Activated CD8-positive, alpha-beta memory T cell treated with anti-CD3 and anti-CD28 coated beads for 1 hour (primary cell): ENCODE measurements at regions not wholly inside any gene's neighbourhood (a gene's known extent, or its start where the extent isn't known, plus 50 kb on each side); places are given as distances from the start of the nearest gene placed in this dataset.
"Not testable (repeated sequence)": the region's sequence is repeated elsewhere in the genome, so short reads cannot be mapped to it uniquely, and the experiment has no call there.

Experiments
- DNase-seq, 2 donors: peaks; one replicate each; pipeline ENCODE4 v3.0.0-alpha.2; 2020; ENCODE audit warnings: low read depth in 1 of 2; ENCODE audit errors: extremely low read depth in 1 of 2

DNA sequence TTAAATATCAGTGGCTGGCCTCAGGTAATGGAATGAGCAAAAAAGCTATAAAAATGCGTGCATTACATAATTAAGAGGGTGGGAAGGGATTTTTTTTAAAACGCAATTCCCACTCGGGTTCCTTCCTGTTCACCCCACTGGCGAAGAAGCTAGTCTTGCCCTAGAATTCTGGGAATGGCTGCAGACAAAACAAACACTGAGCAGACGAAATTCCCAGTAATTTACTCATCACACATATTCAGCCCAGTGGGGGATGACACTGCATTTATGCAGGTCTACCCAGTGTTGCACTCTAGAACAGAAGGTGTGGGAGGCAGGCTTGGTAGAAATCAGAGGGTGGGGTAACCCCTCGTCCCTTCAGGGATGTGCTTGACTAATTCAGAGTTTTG is 2695.0 kb upstream of the DEFB115 start:
- DNase-seq, result no peak

DNA sequence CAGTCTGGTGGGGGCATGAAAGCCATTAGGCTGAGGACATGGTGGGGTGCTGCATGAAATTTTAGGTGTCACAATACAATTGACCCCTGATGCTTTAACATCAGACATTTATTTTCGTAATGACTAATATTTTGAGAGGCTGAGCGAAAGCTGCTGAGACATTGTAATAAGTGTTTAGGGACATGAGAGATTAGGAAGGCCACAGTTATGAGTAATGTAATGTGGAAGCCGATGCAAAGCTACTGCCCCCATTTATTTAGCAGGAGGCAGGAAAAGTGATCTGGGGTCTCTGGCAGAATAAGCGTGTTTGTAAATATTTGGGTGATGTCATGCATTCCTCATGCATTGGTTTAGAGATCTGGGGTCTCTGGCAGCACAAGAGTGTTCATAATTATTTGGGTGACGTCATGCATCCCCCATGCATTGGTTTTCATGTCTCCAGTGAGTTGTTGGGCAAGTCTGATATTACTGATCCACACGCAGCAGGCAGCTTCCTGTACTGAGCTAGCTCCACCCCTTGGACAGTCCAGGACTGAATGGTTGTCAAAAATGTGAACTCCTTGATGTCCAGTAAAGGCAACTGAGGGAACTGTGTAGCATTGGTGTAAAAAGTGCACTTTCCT is 2694.5 kb upstream of the DEFB115 start:
- DNase-seq, result not testable (repeated sequence)

DNA sequence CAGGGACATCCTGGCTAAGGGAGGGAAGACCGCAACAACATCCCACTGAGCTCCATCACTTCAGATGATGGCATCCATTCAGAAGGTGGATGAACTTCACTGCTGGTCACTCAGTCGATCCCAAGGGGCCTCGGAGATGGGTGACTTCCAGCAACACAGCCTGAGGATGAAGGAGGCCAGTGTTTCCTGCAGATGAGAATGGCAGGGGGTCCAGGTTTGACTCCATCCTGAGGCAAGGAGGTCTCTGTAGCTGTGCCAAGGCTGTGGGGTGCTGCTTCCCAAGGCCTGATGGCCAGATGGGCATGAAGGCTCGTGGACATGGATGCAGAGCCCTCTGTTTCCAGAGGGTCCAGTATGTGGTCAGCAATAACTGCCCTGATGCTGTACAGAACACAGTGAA is 2693.4 kb upstream of the DEFB115 start:
- not testable (repeated sequence) for DNase-seq

DNA sequence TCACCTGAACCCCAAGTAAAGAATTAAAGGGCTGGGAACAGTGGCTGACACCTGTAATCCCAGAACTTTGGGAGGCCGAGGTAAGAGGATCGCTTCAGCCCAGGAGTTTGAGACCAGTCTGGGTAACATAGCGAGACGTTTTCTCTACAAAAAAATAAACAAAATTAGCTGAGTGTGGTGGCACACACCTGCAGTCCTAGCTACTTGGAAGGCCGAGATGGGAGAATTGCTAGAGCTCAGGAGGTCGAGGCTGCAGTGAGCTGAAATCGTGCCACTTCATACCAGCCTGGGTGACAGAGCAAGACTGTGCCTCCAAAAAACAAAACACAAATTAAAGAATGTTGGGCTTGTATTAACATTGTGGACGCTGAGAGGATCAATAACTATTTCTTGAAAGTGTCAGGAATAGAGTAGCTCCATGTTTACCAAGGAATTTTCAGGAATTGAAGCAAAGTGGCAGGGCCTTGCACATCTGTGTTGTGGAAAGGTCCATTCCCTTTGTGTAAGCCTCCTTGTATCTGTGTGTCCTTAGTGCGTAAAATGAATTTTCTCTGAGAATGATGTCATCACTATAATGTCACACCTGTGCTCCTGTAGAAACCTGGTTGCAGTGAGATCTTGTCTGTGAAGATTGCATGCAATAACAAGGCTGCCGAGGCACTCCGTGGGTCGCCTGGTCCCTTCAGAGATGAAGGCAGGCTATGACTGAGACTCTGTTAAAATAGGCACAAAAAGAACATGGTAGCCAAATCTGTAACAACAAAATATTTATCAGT is 2692.6 kb upstream of the DEFB115 start:
- not testable (repeated sequence) for DNase-seq

DNA sequence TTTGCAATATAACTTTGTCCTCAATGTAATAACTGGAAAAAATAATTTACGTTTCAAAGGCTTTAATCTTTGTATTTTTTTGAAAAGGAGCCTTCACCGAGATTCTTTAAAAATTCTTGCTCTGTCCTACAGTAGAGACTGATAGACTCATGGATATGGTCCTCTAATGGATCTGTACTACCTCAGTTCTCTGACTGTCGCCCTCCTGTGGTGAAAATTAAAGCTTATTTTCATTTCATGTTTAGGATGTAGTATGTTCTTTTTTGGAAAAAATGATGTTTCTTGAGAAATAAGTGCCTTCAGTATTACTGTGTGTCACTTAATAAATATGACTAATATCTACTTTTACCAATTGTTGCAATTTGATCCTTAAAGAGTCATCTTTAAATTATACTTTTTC is 2681.5 kb upstream of the DEFB115 start:
- DNase-seq, result not testable (repeated sequence)

DNA sequence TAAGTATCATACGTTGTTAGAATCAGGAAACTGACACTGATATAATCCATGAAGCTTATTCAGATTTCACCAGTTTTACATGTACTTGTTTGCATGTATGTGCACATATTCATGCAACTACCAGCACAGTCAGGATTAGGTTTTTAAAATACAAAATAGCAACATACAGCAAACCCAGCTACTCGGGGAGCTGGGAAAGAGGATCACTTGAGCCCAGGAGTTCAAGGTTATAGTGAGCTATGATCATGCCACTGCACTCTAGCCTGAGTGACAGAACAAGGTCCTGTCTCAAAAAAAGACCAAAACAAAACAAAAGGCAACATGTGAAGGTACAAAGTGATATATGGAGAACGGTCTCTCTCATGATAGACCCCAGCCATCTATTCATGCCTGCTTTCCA is 2665.8 kb upstream of the DEFB115 start:
- DNase-seq, result not testable (repeated sequence)

DNA sequence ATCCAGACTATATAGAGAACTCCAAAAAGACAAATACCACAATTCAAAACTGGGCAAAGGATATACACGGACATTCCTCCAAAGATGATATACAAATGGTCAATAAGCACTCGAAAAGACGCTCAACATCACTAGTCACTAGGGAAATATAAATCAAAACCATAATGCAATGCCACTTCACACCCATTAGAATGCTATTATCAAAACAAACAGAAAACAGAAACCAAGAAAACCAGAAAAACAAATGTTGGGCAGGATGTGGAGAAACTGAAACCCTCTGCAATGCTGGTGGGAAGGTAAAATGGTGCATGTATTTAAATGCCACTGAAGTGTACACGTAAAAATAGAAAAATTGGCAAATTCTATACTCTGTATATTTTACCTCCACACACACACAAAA is 2664.1 kb upstream of the DEFB115 start:
- not testable (repeated sequence) for DNase-seq

DNA sequence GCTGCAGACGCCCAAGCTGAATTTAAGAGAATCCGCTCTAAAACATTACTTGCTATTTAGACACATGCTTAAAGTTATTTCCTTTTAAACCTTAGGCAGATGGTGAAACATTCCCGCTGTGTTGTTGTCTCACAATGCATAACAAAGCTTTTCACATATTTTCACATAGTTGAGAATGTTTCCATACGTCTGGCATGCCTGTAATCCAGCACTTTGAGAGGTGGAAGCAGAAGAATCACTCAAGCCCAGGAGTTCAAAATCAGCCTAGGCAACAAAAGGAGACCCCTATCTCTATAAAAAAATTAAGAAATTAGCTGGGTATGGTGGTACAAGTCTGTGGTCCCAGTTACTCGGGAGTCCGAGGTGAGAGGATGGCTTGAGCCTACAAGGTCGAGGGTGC is 2663.0 kb upstream of the DEFB115 start:
- not testable (repeated sequence) for DNase-seq

DNA sequence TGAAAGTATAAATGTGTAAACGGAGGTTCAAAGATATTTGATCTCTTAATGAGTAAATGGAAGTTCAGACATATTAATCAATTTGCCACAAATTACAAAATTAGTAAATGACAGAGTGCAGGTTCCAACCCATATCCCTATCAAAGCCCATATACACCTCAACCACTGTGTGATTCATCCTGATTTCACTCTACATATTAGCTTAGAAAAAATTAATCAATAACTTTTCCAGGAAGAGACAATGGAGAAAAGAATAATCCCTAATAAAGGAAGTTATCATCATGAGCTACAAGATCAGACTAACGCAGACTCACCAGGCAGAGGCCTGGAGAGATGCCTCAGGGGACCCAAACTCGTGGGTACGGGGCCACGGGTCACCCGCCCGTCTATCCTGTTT is 2655.5 kb upstream of the DEFB115 start:
- not testable (repeated sequence) for DNase-seq

DNA sequence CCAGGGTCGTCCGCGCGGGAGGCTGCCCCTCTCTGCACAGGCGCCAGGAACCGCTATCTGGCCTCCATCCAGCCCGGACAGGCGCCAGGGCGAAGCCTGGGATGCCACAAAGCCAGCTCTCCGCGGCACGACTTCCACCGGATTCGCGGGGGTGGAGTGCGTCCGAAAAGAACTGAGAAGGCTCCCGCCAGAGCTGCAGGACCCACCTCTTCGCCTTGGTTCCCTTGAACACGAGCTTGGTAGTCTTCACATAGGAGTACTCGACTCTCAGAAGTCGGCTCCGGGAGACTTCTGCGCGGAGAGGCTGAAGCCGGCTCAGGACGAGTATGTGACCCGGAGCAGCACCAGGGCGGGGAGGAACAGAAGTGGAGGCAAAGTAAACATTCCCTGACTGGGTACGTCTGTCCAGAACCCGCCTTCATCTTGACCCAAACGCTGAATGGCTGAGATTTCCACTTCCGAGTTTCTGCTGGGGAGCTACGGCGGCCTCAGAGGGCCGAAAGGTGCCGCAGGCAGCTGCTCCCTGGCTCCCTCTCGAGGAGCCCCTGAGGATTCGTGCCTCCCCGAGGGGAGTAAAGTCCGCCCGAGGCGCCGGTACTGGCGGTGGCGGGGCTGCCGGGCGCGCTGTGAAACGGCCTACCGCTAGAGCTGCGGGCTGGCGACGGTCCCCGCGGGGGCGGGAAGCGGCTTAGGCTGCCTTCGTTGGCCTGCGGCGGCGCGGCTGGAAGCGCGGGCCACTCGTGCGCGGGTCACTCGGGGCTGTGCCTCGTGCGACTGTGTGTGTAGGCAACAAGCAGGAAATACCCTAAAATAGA is 2654.9 kb upstream of the DEFB115 start:
- DNase-seq, result peak; percentile 44 to 62

DNA sequence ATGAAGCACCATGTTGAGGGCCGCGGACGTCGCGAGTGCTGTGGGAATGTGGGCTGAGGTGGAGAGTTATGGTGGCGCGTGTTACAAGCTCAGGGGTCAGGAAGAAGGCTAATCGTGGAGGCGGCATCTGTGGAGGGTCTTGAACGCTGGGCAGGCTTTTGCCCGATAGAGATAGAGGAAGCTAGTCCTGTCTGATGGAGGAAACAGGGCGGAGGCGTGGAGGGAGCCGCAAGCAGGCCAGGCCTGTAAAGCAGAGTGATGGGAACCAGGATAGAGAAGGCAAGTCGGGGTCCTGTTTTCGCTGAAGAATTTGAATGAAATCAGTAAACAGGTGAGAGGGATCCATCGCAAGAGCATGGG is 2654.3 kb upstream of the DEFB115 start:
- not testable (repeated sequence) for DNase-seq

DNA sequence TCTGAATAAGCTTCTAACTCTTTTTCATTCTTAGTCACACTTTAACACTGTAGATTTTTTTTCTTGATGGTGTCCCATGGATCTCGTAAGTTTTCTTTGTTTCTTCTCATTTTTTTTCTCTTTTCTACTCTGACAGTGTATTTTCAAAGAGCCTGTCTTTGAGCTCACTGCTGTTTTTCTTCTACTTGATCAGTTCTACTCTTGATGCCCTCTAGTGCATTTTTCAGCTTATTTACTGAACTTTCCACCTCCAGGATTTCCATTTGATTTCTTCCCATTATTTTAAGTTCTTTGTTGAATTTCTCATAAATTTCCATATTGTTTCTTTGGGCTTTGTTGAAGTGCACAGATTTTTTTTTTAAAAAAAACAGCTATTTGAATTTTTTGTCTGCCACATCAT is 2641.1 kb upstream of the DEFB115 start:
- no peak for DNase-seq

DNA sequence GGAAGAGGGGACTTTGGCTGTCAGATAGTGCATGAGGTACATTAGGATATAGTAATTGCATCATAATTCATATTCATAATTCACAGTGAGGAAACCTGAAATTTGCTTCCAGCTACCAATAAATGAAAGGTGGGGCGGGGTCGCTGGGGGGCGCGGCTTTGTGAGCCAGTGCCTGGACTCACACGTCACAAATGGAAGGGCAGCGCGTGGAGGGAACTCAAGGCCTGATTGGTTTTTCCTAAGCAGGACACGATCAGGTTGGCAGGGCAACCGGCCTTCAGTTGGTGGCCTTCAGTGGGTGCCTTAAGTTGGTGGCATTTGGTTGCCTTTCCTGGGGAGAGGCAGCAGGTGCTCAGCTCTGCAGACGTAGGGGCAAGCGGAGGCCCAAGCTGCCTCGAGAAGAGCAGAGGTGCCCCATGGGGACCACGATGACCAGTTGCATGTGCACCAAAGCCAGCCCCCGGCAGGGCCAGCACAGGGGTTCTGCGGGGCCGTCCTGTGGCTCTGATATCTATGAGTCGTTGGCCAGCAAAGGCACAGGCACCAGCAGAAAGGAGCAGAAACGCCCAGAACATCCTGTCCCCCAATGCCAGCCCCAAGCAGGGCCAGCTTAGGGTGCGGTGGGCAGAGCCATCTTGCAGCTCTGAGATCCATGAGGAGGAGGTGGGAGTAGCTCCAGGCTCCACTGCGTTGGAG is 2637.4 kb upstream of the DEFB115 start:
- DNase-seq, result not testable (repeated sequence)

DNA sequence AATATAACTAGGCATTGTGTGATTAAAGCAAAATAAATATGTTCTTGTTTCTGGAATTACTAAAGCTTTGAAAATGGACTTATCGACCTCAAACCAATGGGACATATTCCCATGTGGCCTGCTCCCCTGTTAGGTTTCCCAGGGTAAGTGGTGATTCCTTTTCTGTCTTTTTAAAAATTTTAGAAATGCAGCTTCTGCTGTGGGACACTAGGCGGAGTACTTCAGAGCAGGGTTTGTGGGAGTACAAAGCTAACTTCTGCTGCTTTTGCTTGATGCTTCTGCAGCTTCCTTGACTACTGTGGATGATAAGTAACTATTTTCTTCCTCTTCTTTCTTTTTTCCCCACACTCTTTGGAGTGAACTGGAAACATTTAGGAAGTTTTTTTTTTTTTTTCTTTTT is 2632.4 kb upstream of the DEFB115 start:
- not testable (repeated sequence) for DNase-seq

DNA sequence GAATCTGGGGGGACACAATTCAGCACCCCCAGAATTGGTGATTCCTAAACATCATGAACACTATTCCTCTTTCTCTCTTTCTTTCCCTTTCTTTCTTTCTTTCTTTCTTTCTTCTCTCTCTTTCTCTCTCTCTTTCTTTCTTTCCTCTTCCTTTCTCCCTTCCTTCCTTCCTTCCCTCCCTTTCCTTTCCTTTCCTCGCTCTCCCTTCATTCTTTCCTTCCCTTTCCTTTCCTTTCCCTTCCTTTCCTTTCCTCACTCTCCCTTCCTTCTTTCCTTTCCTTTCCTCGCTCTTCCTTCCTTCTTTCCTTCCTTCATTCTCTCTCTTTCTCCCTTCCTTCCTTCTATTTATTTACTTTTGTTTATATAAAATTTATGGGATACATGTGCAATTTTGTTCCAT is 2616.6 kb upstream of the DEFB115 start:
- DNase-seq, result not testable (repeated sequence)
